Activated CD8-positive, alpha-beta memory T cell treated with anti-CD3 and anti-CD28 coated beads, Interleukin-2, amount 10 ng/mL, durations not matched to agents 7 days and 5 days (primary cell): ENCODE measurements at regions not wholly inside any gene's neighbourhood (a gene's known extent, or its start where the extent isn't known, plus 50 kb on each side); places are given as distances from the start of the nearest gene placed in this dataset.

Experiments used
- ATAC-seq: fragments of 150-1000 bp; cut with Tn5 transposase; one replicate; pipeline ENCODE4 v1.10.0; 2021; ENCODE audit warnings: moderate library complexity
- CTCF ChIA-PET: fragments of 350-600 bp; sonication (Branson Sonifier 250); formaldehyde crosslinking; loops from one replicate; lab custom pipeline; 2021; ENCODE audit warnings: antibody characterized with exemption; lab: Charles Lee
- DNase-seq: peaks from one replicate; pipeline ENCODE4 v3.0.0-alpha.2; 2020
- H3K27ac Mint-ChIP-seq: one replicate; pipeline ENCODE4 v1.8.0; 2021; ENCODE audit warnings: mild to moderate bottlenecking, mixed read lengths
- H3K27me3 Mint-ChIP-seq: one replicate; pipeline ENCODE4 v1.8.0; 2021; ENCODE audit warnings: mixed read lengths
- H3K36me3 Mint-ChIP-seq: one replicate; pipeline ENCODE4 v1.8.0; 2021; ENCODE audit warnings: mild to moderate bottlenecking, mixed read lengths
- H3K4me1 Mint-ChIP-seq: one replicate; pipeline ENCODE4 v1.8.0; 2021; ENCODE audit warnings: mixed read lengths
- H3K4me3 Mint-ChIP-seq: one replicate; pipeline ENCODE4 v1.8.0; 2021; ENCODE audit warnings: mild to moderate bottlenecking, moderate library complexity, mixed read lengths
- H3K9me3 Mint-ChIP-seq: one replicate; pipeline ENCODE4 v1.8.0; 2022; ENCODE audit warnings: low read depth, mixed read lengths

DNA sequence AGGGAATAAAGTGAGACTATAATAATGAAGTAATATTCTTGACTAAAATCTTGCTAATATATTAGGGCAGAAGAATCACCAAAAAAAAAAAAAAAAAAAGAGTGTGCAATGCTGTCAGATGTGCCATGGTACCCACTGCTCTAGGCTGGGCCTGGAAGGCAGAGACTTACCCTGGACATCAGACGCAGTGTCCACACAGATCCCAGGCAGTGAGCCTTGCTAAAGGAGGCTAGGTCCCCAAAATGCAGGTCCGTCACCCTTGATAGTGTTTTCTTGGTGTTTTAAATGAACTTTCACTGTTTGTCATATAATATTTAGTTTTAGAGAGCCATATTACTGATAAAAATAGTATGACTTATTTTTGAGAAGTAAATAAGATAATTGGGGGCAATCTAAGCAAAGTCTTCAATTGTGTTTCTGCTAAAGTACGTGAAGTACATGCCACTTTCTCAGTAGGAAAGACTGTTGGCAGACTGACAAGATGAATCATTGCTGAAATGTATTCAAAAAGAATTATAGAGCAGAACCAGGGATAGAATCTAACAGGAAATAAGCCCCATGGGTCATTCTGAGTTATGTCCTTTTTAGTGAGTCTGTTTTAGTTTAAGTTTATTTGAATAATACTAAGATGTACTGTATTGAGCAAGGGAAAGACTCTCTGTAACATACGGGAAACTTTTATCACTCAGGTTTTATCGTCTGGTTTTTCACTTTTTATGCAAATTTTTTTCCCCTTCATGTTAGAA, 74.6 kb upstream of the PDC start:
- Mint-ChIP-seq H3K9me3 (no peaks in the 10 kb centered on the region), H3K4me1 (no peaks in the 10 kb centered on the region), H3K36me3 (no peaks in the 10 kb centered on the region), H3K27ac (no peak overlapping the region), H3K4me3 (no peak overlapping the region), H3K27me3 (no peaks in the 10 kb centered on the region)
- DNase-seq, result no peak
- ATAC-seq, result no peak
- CTCF ChIA-PET, result no interaction called here

DNA sequence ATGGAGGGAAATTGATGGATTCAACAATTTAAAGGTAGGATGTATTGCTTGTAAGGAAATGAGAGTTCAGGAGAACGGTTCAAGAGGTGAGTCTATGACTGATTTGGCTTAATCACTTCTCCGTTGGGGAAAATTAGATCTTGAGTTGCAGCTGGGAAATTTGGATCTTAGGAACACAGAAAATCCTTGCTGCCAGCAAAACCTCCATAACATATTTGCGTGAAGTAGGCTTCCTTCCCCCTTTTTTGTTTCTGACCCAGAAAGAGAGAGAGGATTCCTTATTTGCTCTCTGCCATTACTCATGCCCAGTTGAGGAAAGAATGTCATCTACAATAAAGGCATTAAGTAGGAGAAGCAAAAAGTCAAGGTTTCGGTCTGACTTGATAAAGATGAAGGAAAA, 73.5 kb upstream of the PDC start:
- DNase-seq, result no peak
- H3K36me3 Mint-ChIP-seq, result no peaks in the 10 kb centered on the region
- H3K4me1 Mint-ChIP-seq, result no peaks in the 10 kb centered on the region
- CTCF ChIA-PET, result no interaction called here
- H3K9me3 Mint-ChIP-seq, result no peaks in the 10 kb centered on the region
- H3K27me3 Mint-ChIP-seq, result no peaks in the 10 kb centered on the region
- no peak overlapping the region for H3K4me3 Mint-ChIP-seq
- no peak overlapping the region for H3K27ac Mint-ChIP-seq
- ATAC-seq, result no peak

DNA sequence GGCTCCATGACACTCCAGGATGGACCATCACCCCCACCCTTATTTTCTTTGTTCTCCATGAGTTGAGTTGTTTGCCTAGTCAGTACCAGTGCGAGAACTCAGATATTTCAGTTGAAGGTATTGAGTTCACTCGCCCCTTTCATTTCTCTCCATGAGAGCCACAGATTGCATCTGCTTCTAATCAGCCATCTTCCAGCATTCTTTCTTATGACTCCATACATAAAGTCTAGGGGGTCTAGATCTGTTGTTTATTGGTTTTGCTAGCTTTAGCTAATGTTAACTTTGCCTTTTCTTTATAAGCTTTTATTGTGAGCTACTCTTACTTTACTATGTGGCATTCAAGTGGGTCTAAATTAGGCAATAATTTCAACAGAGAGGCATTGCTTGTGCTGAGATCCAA, 71.6 kb upstream of the PDC start:
- no peaks in the 10 kb centered on the region for H3K36me3 Mint-ChIP-seq
- CTCF ChIA-PET, result no interaction called here
- DNase-seq (no peak), ATAC-seq (no peak)
- H3K9me3 Mint-ChIP-seq, result no peaks in the 10 kb centered on the region
- H3K27me3 Mint-ChIP-seq, result no peaks in the 10 kb centered on the region
- H3K4me3 Mint-ChIP-seq, result no peak overlapping the region
- no peaks in the 10 kb centered on the region for H3K4me1 Mint-ChIP-seq
- no peak overlapping the region for H3K27ac Mint-ChIP-seq

DNA sequence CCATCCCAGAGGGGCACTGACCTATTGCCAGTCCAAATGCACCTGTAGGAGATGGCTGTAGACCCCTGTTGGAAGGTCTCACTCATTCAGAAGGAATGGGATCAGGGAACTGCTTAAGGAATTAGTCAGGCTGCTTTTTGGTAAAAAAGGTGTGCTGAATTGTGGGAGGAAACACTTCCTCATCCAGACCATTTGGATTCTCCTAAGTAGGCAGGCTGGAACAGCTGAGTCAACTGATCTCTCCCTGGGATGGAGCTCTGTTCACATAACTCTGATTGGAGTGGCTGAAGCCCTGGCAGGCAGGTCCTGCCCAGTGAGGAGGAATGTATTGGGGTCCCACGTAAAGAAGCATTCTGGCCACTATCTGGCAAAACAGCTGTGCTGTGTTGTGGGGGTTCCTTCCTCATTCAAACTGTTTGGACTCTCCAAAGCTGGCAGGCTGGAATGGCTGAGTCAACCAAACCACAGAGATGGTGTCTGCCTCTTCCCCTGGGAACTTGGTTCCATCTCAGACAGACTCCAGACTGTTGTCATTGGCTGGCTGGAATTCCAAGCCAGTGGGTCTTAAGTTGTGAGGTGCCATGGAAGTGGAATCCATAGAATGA, 70.7 kb upstream of the PDC start:
- Mint-ChIP-seq H3K4me3 (no peak overlapping the region), H3K4me1 (no peaks in the 10 kb centered on the region), H3K27me3 (no peaks in the 10 kb centered on the region), H3K9me3 (no peaks in the 10 kb centered on the region), H3K36me3 (no peaks in the 10 kb centered on the region), H3K27ac (no peak overlapping the region)
- ATAC-seq (no peak), DNase-seq (no peak)
- CTCF ChIA-PET, result no interaction called here

DNA sequence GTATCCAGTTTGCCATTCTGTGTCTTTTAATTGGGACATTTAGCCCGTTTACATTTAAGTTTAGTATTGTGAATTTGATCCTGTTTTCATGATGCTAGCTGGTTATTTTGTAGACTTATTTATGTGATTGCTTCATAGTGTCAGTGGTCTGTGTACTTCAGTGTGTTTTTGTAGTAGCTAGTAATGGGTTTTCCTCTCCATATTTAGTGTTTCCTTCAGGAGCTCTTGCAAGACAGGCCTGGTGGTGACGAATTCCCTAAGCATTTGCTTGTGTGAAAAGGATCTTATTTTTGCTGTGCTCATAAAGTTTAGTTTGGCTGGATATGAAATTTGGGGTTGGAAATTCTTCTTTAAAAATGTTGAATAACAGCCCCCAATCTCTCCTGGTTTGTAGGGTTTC, 69.2 kb upstream of the PDC start:
- Mint-ChIP-seq H3K36me3 (no peaks in the 10 kb centered on the region), H3K4me1 (no peaks in the 10 kb centered on the region), H3K27me3 (no peaks in the 10 kb centered on the region), H3K4me3 (no peak overlapping the region), H3K27ac (no peak overlapping the region), H3K9me3 (no peaks in the 10 kb centered on the region)
- ATAC-seq, result no peak
- CTCF ChIA-PET, result no interaction called here
- no peak for DNase-seq

DNA sequence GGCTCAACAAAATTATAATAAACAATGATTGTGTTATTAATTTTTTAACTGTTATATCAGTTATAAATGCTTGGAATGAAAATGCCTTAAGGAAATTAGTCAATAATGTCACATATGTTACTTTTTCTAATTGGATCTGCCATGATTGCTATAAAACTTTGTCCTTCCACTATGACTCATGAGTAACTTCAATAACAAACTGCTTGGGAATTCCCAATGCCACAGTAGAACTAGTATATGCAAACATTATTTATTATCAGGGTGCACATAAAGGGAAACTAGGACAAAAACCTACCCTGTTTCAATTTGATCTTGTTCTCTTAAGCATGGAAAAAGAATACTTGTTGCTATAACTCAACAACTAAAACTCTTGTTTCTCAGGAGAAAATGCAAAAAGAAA, 59.1 kb upstream of the PDC start:
- no peaks in the 10 kb centered on the region for H3K27me3 Mint-ChIP-seq
- no peaks in the 10 kb centered on the region for H3K4me1 Mint-ChIP-seq
- CTCF ChIA-PET, result no interaction called here
- DNase-seq, result no peak
- H3K9me3 Mint-ChIP-seq, result peaks cover 2% of the 10 kb centered on the region
- H3K4me3 Mint-ChIP-seq, result no peak overlapping the region
- ATAC-seq, result no peak
- no peaks in the 10 kb centered on the region for H3K36me3 Mint-ChIP-seq
- H3K27ac Mint-ChIP-seq, result no peak overlapping the region

DNA sequence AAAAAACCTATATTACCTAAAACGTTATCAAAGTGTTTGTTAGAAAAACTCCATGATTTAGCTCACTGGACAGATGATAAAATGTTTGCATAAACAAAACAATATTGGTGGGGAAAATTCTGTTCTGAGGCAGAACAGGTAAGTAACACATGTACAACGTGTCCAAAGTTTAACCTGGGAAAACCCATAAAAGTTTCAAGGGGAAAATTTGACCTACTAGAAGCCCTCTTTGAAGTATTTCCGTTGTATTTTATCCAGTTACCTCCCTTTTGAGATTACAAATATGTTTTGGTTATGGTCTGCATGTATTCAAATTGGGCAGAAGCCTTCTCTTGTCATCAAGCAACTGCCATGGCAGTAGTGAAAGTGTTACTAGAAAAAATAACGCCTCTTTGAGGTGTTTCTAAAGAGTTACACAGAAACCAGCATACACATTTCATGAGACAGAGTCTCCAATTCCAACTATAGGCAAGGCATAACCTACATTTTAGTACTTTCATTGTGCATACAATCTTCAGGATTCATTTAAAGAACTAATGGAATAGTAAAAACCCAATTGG, 58.0 kb upstream of the PDC start:
- no peak overlapping the region for H3K4me3 Mint-ChIP-seq
- CTCF ChIA-PET, result no interaction called here
- ATAC-seq, result no peak

DNA sequence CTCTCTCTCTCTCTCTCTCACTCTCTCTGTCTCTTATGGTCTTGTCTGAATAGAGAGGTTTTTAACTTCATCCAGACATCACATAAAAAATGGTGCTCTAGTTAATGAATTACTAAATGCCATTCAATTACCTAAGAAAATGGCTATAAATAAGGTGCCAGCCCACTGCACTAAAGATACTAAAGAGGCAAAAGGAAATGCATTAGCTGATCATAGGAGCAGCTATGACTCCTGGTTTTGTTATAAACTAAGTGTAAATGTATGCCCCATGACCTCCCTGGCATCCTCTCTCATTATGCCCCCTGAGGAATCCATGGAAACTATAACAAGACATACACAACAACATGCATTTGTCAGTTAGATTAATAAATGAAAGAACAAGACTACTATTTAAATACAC, 57.5 kb upstream of the PDC start:
- CTCF ChIA-PET, result no interaction called here
- no peak overlapping the region for H3K27ac Mint-ChIP-seq
- H3K4me1 Mint-ChIP-seq, result no peaks in the 10 kb centered on the region
- no peak overlapping the region for H3K4me3 Mint-ChIP-seq
- H3K9me3 Mint-ChIP-seq, result peaks cover 2% of the 10 kb centered on the region
- H3K36me3 Mint-ChIP-seq, result no peaks in the 10 kb centered on the region
- no peaks in the 10 kb centered on the region for H3K27me3 Mint-ChIP-seq
- ATAC-seq, result no peak
- DNase-seq, result no peak

More for the DNA sequence above, 58.0 kb upstream of the PDC start:
- Mint-ChIP-seq H3K27ac (no peak overlapping the region), H3K9me3 (peaks cover 2% of the 10 kb centered on the region), H3K36me3 (no peaks in the 10 kb centered on the region), H3K27me3 (no peaks in the 10 kb centered on the region), H3K4me1 (no peaks in the 10 kb centered on the region)
- DNase-seq, result no peak

DNA sequence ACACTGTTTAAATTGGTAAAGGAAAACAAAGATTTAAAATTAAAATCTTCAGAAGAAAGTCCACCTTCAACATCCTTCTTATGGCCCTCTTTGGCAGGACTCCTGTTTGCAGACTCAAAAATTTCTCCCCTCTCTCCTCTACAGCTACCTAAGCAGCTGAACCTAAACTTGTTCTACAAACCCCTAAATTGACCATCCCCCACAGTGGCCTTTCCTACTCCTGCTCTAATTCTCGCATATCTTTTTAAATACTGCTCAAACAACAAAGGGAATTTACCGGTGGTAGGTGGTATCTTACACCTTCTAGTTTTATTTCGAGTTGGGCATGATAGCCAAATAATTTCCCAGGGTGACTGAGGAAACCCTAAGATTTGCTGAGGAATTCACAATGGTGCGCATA, 53.5 kb upstream of the PDC start:
- no peak overlapping the region for H3K4me3 Mint-ChIP-seq
- CTCF ChIA-PET, result interaction anchor here (0.8 kb wide), 1 partner anchor 14 kb away, joined by 3 read pairs; no protein-coding TSS in a partner anchor
- ATAC-seq (no peak), DNase-seq (no peak)
- H3K27ac Mint-ChIP-seq, result no peak overlapping the region
- peaks cover 2% of the 10 kb centered on the region for H3K4me1 Mint-ChIP-seq
- H3K36me3 Mint-ChIP-seq, result no peaks in the 10 kb centered on the region
- peaks cover 3% of the 10 kb centered on the region for H3K27me3 Mint-ChIP-seq
- no peaks in the 10 kb centered on the region for H3K9me3 Mint-ChIP-seq

DNA sequence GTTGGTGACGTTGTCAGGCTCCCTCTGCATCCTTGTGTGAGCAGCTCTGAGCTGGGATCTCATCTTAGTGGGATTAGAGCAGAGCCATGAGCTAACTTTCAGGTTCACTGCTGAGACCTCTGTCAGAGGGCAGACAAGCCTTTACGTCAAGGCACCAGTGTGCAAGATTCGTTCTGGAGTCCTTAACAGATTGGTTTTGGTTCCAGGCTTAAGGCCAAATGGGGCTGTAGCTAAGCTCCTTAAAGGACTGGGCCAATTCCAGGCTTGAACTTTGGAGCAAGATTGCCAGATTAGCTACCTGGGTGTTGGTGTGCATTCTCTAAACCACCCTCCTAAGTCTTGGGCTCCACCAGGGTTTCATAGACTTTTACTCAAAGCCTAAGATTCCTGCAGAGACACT, 52.6 kb upstream of the PDC start:
- no peak overlapping the region for H3K27ac Mint-ChIP-seq
- H3K9me3 Mint-ChIP-seq, result no peaks in the 10 kb centered on the region
- CTCF ChIA-PET, result no interaction called here
- no peak for DNase-seq
- no peak overlapping the region for H3K4me3 Mint-ChIP-seq
- H3K4me1 Mint-ChIP-seq, result peaks cover 2% of the 10 kb centered on the region
- no peak for ATAC-seq
- no peaks in the 10 kb centered on the region for H3K36me3 Mint-ChIP-seq
- peaks cover 4% of the 10 kb centered on the region for H3K27me3 Mint-ChIP-seq

DNA sequence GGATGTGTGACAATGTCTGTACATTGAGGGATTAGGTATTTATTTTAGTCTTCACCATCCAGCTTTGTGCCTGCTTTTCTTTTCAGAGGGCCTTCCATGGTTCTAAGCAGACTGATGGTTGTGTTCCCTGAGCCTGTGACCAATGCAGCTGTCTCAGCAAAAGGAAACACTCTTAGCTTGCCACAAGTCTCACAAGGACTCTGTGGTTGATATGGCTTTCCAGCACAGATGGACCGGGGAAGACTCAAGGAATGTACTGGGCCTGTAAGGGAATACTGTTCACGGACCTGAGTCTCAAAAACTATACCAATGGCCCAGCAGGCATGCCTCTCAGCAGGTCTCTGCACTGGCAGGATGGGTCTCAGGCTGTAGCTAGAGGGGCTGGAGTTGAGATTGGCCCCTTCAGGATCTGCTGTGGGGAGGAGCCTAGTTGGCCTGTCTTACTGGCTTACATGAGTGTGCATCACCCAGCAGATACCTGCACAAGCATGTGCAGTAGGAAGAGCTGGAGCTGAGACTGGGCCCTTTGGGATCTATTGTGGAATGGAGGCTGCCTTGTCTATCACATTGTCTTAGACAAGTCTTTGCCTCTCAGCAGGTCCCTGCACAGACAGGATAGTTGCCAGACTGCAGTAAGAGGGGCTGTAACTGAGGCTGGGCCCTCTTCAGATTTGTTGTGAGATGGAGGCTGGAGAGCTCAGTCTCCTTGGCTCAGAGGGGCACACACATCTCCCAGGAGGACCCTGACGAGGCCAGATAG, 52.0 kb upstream of the PDC start:
- no peaks in the 10 kb centered on the region for H3K9me3 Mint-ChIP-seq
- peaks cover 2% of the 10 kb centered on the region for H3K4me1 Mint-ChIP-seq
- CTCF ChIA-PET, result no interaction called here
- DNase-seq (no peak), ATAC-seq (no peak)
- no peak overlapping the region for H3K4me3 Mint-ChIP-seq
- no peaks in the 10 kb centered on the region for H3K36me3 Mint-ChIP-seq
- H3K27me3 Mint-ChIP-seq, result peaks cover 4% of the 10 kb centered on the region
- no peak overlapping the region for H3K27ac Mint-ChIP-seq

DNA sequence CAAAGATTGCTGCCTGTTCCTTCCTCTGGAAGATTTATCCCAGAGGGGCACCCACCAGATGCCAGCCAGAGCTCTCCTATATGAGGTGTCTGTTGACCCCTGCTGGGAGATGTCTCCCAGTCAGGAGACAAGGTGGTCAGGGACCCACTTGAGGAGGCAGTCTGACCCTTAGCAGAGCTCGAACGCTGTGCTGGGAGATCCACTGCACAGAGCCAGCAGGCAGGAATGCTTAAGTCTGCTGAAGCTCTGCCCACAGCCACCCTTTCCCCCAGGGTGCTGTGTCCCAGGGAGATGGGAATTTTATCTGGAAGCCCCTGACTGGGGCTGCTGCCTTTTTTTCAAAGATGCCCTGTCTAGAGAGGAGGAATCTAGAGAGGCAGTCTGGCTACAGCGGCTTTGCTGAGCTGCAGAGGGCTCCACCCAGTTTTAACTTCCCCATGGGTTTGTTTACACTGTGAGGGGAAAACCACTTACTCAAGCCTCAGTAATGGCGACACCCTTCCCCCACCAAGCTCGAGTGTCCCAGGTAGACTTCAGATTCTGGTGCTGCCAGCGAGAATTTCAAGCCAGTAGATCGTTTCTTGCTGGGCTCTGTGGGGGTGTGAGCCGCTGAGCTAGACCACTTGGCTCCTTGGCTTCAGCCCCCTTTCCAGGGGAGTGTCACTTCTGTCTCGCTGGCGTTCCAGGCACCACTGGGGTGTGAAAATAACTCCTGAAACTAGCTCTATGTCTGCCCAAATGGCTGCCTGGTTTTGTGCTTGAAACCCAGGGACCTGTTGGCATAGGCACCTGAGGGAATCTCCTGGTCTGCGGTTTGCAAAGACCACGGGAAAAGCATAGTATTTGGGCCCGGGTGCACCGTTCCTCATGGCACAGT, 51.1 kb upstream of the PDC start:
- no peaks in the 10 kb centered on the region for H3K36me3 Mint-ChIP-seq
- CTCF ChIA-PET, result no interaction called here
- no peak overlapping the region for H3K27ac Mint-ChIP-seq
- ATAC-seq (no peak), DNase-seq (no peak)
- H3K27me3 Mint-ChIP-seq, result peaks cover 4% of the 10 kb centered on the region
- peaks cover 2% of the 10 kb centered on the region for H3K4me1 Mint-ChIP-seq
- H3K9me3 Mint-ChIP-seq, result no peaks in the 10 kb centered on the region
- H3K4me3 Mint-ChIP-seq, result no peak overlapping the region
